ENCODE measurements at regions not wholly inside any gene's neighbourhood (a gene's known extent, or its start where the extent isn't known, plus 50 kb on each side); places are given as distances from the start of the nearest gene placed in this dataset.

DNA sequence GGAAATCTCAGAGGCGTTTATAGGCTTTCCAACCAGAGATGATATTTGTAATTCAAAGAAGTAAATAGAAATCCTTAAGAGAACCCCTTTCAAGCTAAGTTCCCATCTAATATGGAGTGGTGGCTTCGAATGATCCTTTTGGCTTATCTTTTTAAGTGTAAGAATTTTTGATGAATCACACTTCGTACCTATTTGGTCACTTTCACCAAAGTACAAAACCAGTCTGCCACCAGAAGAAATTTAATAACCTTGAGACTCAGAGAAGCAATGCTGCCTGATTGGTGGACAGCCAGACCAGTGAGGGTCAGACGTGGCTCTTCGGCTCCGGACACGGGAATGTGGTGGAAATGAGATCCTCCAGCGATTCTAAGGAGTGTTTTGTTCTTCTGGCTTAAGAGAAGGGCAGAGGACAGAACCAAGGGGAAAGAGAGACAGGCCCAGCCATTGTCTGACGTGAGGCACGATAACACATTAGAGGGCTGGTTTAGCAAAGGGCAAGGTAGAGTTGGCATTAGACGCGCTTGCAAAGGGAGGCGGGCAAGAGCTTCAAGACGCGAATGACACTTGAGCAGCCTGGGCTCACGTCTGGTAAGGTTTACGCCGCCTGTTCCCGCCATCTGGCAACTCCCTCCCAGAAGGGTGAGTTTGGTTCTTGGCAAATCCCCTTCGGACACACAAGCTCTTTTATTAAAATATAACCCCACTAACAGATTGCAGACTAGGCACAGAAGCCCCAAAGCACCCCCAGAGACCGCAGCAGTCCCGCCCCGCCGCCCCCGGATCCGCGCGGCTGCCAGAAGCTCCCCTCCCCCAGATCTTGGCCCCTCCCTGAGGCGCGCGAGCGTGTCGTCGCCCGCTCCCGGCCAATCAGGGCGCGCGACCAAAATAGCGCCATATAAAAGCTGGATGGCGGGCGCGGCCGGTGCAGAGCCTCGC lies 50.0 kb upstream of the EZR start:
- peaks cover 4% of the 10 kb centered on the region for H3K79me2 ChIP-seq
- TF ChIP-seq EZH2phosphoT487 (IDR thresholded peaks at IDR 0.05; ENCODE audit: low read depth, severe bottlenecking, unreplicated experiment) (no peak), EZH2 (IDR thresholded peaks at IDR 0.05; ENCODE audit: borderline replicate concordance) (no peak)
- TF ChIP-seq, protein P1, sequence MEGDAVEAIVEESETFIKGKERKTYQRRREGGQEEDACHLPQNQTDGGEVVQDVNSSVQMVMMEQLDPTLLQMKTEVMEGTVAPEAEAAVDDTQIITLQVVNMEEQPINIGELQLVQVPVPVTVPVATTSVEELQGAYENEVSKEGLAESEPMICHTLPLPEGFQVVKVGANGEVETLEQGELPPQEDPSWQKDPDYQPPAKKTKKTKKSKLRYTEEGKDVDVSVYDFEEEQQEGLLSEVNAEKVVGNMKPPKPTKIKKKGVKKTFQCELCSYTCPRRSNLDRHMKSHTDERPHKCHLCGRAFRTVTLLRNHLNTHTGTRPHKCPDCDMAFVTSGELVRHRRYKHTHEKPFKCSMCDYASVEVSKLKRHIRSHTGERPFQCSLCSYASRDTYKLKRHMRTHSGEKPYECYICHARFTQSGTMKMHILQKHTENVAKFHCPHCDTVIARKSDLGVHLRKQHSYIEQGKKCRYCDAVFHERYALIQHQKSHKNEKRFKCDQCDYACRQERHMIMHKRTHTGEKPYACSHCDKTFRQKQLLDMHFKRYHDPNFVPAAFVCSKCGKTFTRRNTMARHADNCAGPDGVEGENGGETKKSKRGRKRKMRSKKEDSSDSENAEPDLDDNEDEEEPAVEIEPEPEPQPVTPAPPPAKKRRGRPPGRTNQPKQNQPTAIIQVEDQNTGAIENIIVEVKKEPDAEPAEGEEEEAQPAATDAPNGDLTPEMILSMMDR (IDR thresholded peaks at IDR 0.05; ENCODE audit: poor library complexity), result no peak
- H3K36me3 ChIP-seq (replicated peaks; ENCODE audit: insufficient read depth, low read depth), result no peaks in the 10 kb centered on the region
- no peaks in the 10 kb centered on the region for H4K20me1 ChIP-seq (ENCODE audit: insufficient read depth, poor library complexity, severe bottlenecking)
- peak overlapping the region; percentile 79 for H3K4me2 ChIP-seq
- peak overlapping the region; percentile 24 for H2AFZ ChIP-seq
- peak overlapping the region; percentile 96 for H3K27ac ChIP-seq
- no peaks in the 10 kb centered on the region for H3K27me3 ChIP-seq
- H3K9me2 ChIP-seq (replicated peaks; ENCODE audit: insufficient read depth), result no peaks in the 10 kb centered on the region
- H3K4me3 ChIP-seq, result no peak overlapping the region
- 15% methylated on average over 38 of the region's 45 CpGs for whole genome bisulfite sequencing (ENCODE audit: low lambda C conversion rate, missing lambda C conversion rate)
- no peaks in the 10 kb centered on the region for H3K9me3 ChIP-seq (ENCODE audit: low read depth)
- no peak for DNase-seq (ENCODE audit: low spot score)
- peaks cover 13% of the 10 kb centered on the region for H3K4me1 ChIP-seq (ENCODE audit: insufficient read depth)

Measured in hepatocyte (in vitro differentiated cells).